ENCODE measurements at regions not wholly inside any gene's neighbourhood (a gene's known extent, or its start where the extent isn't known, plus 50 kb on each side); places are given as distances from the start of the nearest gene placed in this dataset.

GRCh38 chr6:6460416-6460815 lies 128.1 kb upstream of the LY86 start:
- ATAC-seq, result no peak
- no peaks in the 10 kb centered on the region for H3K9me3 Mint-ChIP-seq (ENCODE audit: insufficient read depth)
- H3K36me3 Mint-ChIP-seq (ENCODE audit: low read depth), result no peaks in the 10 kb centered on the region
- H3K4me1 Mint-ChIP-seq (ENCODE audit: low read depth), result no peaks in the 10 kb centered on the region
- H3K27me3 Mint-ChIP-seq (ENCODE audit: low read depth), result peaks cover 15% of the 10 kb centered on the region
- no peak overlapping the region for H3K4me3 Mint-ChIP-seq
- POLR2A ChIA-PET, result no interaction called here
- no peak for DNase-seq
- CTCF ChIA-PET, result no interaction called here
- no peak overlapping the region for H3K27ac Mint-ChIP-seq

DNA sequence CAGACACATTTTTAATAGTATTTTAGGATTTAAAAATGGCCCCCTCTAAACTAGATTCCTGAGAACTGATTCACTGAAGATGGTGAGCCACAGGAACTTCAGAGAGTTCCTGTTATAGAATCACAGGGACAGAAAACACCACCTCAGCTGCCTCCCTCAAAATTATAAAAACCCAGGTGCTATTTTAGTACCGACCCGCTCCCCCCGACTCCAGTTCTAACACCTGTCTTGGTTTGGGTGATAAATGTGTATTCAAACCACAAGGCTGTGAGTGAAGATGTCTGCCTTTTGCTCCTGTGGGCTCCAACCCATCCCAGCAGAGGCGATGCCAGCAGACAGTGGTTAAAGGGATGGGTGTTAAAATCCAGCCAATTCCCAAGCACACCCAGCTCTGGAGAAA lies 127.4 kb upstream of the LY86 start:
- ChIA-PET POLR2A (no interaction called here), CTCF (no interaction called here)
- DNase-seq, result no peak
- Mint-ChIP-seq H3K9me3 (ENCODE audit: insufficient read depth) (no peaks in the 10 kb centered on the region), H3K36me3 (ENCODE audit: low read depth) (no peaks in the 10 kb centered on the region), H3K27ac (no peak overlapping the region), H3K27me3 (ENCODE audit: low read depth) (peaks cover 14% of the 10 kb centered on the region), H3K4me3 (no peak overlapping the region), H3K4me1 (ENCODE audit: low read depth) (no peaks in the 10 kb centered on the region)
- no peak for ATAC-seq

DNA sequence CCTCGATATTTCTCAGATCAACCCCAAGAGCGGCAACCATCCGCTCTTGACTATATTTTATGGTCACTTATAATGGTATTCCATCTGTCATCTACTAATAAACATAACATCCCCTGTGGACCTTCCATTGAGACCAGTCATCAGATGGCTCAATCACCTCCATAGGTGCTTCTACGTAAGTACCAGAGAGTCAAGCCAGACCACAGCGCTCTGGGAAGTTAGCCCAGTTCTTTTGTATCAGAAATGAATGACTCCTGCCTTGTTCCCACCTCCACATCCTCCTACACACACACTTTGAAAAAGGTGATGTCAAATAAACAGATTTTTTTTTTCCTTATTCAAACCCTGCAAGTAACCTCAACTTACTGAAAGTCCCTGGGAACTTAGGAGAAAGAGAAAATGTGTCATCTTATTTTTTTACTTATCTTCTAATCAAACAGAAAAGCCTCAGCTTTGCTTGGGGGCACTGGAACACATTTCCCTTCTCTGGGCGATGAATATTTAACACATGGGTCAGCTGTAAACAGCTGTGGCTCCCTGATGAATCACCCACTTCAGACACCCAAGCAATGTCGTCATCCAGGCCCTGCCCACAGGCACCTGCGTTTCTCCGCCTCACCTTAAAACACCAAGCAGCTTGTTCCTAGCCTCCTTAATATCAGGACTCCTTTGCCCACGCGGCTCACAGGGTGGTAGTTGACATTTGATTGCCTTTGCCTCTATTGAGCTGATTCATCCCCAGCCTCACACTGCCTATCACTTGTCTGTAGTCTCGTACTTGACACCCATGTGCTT lies 121.4 kb upstream of the LY86 start:
- ChIA-PET POLR2A (no interaction called here), CTCF (no interaction called here)

GRCh38 chr6:6469074-6469473 lies 119.4 kb upstream of the LY86 start:
- ChIA-PET CTCF (no interaction called here), POLR2A (no interaction called here)
- Mint-ChIP-seq H3K4me3 (no peak overlapping the region), H3K4me1 (ENCODE audit: low read depth) (no peaks in the 10 kb centered on the region), H3K27me3 (ENCODE audit: low read depth) (peaks cover 2% of the 10 kb centered on the region), H3K27ac (no peak overlapping the region), H3K9me3 (ENCODE audit: insufficient read depth) (no peaks in the 10 kb centered on the region), H3K36me3 (ENCODE audit: low read depth) (no peaks in the 10 kb centered on the region)
- DNase-seq, result no peak
- no peak for ATAC-seq

More for the DNA sequence above, 121.4 kb upstream of the LY86 start:
- no peak overlapping the region for H3K27ac Mint-ChIP-seq
- no peak overlapping the region for H3K4me3 Mint-ChIP-seq
- no peaks in the 10 kb centered on the region for H3K4me1 Mint-ChIP-seq (ENCODE audit: low read depth)
- ATAC-seq, result no peak
- H3K27me3 Mint-ChIP-seq (ENCODE audit: low read depth), result peaks cover 5% of the 10 kb centered on the region
- H3K36me3 Mint-ChIP-seq (ENCODE audit: low read depth), result no peaks in the 10 kb centered on the region
- no peak for DNase-seq
- H3K9me3 Mint-ChIP-seq (ENCODE audit: insufficient read depth), result no peaks in the 10 kb centered on the region

DNA sequence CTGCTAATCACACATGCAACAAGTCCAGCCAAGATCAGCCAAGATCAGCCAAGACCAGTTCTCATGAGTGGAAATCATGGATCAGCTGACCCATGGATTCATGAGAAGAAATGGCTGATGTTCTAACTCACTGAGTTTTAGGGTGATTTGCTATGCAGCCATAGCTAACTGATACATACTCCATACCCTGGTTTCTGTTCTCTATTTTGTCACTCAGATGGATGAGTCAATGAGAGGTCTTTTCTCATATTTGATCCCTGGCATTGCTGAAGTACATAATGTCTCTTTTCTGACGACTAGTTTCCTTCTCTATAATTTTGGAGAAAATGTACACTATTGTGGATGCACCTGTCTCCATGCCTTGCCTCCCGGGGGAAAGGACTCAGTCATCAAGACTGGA lies 118.4 kb upstream of the LY86 start:
- ATAC-seq (no peak), DNase-seq (no peak)
- no peaks in the 10 kb centered on the region for H3K36me3 Mint-ChIP-seq (ENCODE audit: low read depth)
- no peaks in the 10 kb centered on the region for H3K9me3 Mint-ChIP-seq (ENCODE audit: insufficient read depth)
- no peaks in the 10 kb centered on the region for H3K27me3 Mint-ChIP-seq (ENCODE audit: low read depth)
- no peak overlapping the region for H3K4me3 Mint-ChIP-seq
- POLR2A ChIA-PET, result no interaction called here
- no peak overlapping the region for H3K27ac Mint-ChIP-seq
- CTCF ChIA-PET, result no interaction called here
- no peaks in the 10 kb centered on the region for H3K4me1 Mint-ChIP-seq (ENCODE audit: low read depth)

GRCh38 chr6:6471276-6471675 lies 117.2 kb upstream of the LY86 start:
- no peak overlapping the region for H3K4me3 Mint-ChIP-seq
- H3K9me3 Mint-ChIP-seq (ENCODE audit: insufficient read depth), result no peaks in the 10 kb centered on the region
- ATAC-seq (no peak), DNase-seq (no peak)
- H3K27me3 Mint-ChIP-seq (ENCODE audit: low read depth), result peaks cover 3% of the 10 kb centered on the region
- H3K27ac Mint-ChIP-seq, result no peak overlapping the region
- H3K36me3 Mint-ChIP-seq (ENCODE audit: low read depth), result no peaks in the 10 kb centered on the region
- H3K4me1 Mint-ChIP-seq (ENCODE audit: low read depth), result no peaks in the 10 kb centered on the region
- ChIA-PET CTCF (no interaction called here), POLR2A (no interaction called here)

- CTCF ChIA-PET, result no interaction called here
- DNase-seq, result no peak
- H3K36me3 Mint-ChIP-seq (ENCODE audit: low read depth), result no peaks in the 10 kb centered on the region
- no peak for ATAC-seq
- H3K4me3 Mint-ChIP-seq, result no peak overlapping the region
- no peak overlapping the region for H3K27ac Mint-ChIP-seq
- no peaks in the 10 kb centered on the region for H3K4me1 Mint-ChIP-seq (ENCODE audit: low read depth)
- H3K27me3 Mint-ChIP-seq (ENCODE audit: low read depth), result peaks cover 18% of the 10 kb centered on the region
- POLR2A ChIA-PET, result no interaction called here
- no peaks in the 10 kb centered on the region for H3K9me3 Mint-ChIP-seq (ENCODE audit: insufficient read depth)
Observed at GRCh38 chr6:6474170-6474920, 114.2 kb upstream of the LY86 start.

DNA sequence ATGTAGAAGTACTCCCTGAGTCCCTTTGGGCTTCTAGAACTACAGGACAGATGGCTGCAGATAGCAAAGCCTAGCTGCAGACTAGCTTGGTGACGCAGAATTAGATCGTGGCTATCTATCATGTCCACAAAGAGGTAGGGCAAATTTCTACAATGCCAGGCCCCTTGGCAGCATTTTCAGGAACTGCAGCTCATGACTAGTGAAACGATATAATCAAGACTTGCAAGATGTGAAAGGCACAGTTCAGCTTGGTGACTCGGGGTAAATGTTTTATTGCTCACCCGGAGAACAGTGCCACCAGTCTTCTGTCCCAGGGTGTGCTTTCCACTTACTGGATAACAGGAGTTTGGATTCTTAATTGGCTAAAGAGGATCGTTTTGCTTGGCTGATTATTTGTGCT lies 108.7 kb upstream of the LY86 start:
- Mint-ChIP-seq H3K4me3 (no peak overlapping the region), H3K4me1 (ENCODE audit: low read depth) (no peaks in the 10 kb centered on the region), H3K27me3 (ENCODE audit: low read depth) (peaks cover 38% of the 10 kb centered on the region), H3K36me3 (ENCODE audit: low read depth) (no peaks in the 10 kb centered on the region), H3K27ac (no peak overlapping the region), H3K9me3 (ENCODE audit: insufficient read depth) (no peaks in the 10 kb centered on the region)
- DNase-seq (no peak), ATAC-seq (no peak)
- POLR2A ChIA-PET, result no interaction called here
- CTCF ChIA-PET, result no interaction called here

GRCh38 chr6:6482256-6482655 lies 106.3 kb upstream of the LY86 start:
- H3K9me3 Mint-ChIP-seq (ENCODE audit: insufficient read depth), result no peaks in the 10 kb centered on the region
- no peaks in the 10 kb centered on the region for H3K4me1 Mint-ChIP-seq (ENCODE audit: low read depth)
- ChIA-PET POLR2A (no interaction called here), CTCF (no interaction called here)
- no peak overlapping the region for H3K4me3 Mint-ChIP-seq
- no peak overlapping the region for H3K27ac Mint-ChIP-seq
- no peaks in the 10 kb centered on the region for H3K36me3 Mint-ChIP-seq (ENCODE audit: low read depth)
- DNase-seq (no peak), ATAC-seq (no peak)
- peaks cover 42% of the 10 kb centered on the region for H3K27me3 Mint-ChIP-seq (ENCODE audit: low read depth)

- no peaks in the 10 kb centered on the region for H3K9me3 Mint-ChIP-seq (ENCODE audit: insufficient read depth)
- H3K36me3 Mint-ChIP-seq (ENCODE audit: low read depth), result no peaks in the 10 kb centered on the region
- no peak overlapping the region for H3K4me3 Mint-ChIP-seq
- H3K27me3 Mint-ChIP-seq (ENCODE audit: low read depth), result peaks cover 39% of the 10 kb centered on the region
- no peak overlapping the region for H3K27ac Mint-ChIP-seq
- no peak for DNase-seq
- H3K4me1 Mint-ChIP-seq (ENCODE audit: low read depth), result no peaks in the 10 kb centered on the region
- CTCF ChIA-PET, result no interaction called here
- no peak for ATAC-seq
- POLR2A ChIA-PET, result no interaction called here
Observed at GRCh38 chr6:6483168-6483567, 105.4 kb upstream of the LY86 start.

GRCh38 chr6:6483733-6484132 lies 104.8 kb upstream of the LY86 start:
- POLR2A ChIA-PET, result no interaction called here
- CTCF ChIA-PET, result no interaction called here

DNA sequence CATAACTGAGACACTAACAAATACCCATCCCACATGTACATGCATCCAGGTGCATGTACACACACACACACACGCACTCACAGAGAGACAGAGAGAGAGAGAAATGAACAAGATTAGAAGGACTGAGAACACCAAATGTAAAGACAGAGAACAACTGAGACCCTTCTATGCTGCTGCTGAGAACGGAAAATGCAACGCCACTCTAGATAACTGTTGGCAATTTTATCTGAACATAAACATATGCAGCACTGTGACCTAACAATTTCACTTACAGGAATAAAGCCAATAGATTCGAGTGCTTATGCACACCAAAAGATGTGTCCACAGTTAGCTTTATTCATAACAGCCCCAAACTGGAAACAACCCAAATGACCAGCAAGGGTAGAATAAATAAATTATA lies 103.8 kb upstream of the LY86 start:
- POLR2A ChIA-PET, result no interaction called here

More at GRCh38 chr6:6483733-6484132, 104.8 kb upstream of the LY86 start:
- DNase-seq (no peak), ATAC-seq (no peak)
- peaks cover 36% of the 10 kb centered on the region for H3K27me3 Mint-ChIP-seq (ENCODE audit: low read depth)
- H3K27ac Mint-ChIP-seq, result no peak overlapping the region
- H3K4me3 Mint-ChIP-seq, result no peak overlapping the region
- no peaks in the 10 kb centered on the region for H3K9me3 Mint-ChIP-seq (ENCODE audit: insufficient read depth)
- H3K4me1 Mint-ChIP-seq (ENCODE audit: low read depth), result no peaks in the 10 kb centered on the region
- no peaks in the 10 kb centered on the region for H3K36me3 Mint-ChIP-seq (ENCODE audit: low read depth)

DNA sequence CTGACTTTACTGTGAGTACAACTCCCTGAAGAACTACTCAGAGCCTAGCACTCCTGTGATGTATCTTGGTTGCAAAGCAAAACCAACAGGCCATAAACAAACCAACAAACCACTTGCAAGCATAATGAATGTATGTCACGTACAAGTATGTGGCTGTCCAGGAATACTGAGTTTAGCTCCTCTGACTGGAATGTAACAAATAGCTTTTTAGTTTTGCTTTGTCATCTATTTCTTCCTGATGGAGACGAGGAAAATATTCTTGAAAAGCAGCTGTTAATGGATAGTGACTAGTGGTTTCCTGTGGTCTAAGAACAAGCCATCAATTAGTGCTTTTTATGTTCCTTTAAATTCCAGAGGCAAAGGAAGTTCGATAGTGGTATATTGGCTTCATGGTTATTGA lies 101.9 kb upstream of the LY86 start:
- H3K36me3 Mint-ChIP-seq (ENCODE audit: low read depth), result no peaks in the 10 kb centered on the region
- no peak overlapping the region for H3K27ac Mint-ChIP-seq
- H3K4me3 Mint-ChIP-seq, result no peak overlapping the region
- H3K4me1 Mint-ChIP-seq (ENCODE audit: low read depth), result peaks cover 5% of the 10 kb centered on the region
- no peak for ATAC-seq
- ChIA-PET POLR2A (no interaction called here), CTCF (no interaction called here)
- DNase-seq, result no peak
- H3K27me3 Mint-ChIP-seq (ENCODE audit: low read depth), result peaks cover 33% of the 10 kb centered on the region
- no peaks in the 10 kb centered on the region for H3K9me3 Mint-ChIP-seq (ENCODE audit: insufficient read depth)

More for the DNA sequence above, 103.8 kb upstream of the LY86 start:
- DNase-seq, result no peak
- H3K4me3 Mint-ChIP-seq, result no peak overlapping the region
- no peaks in the 10 kb centered on the region for H3K9me3 Mint-ChIP-seq (ENCODE audit: insufficient read depth)
- no peaks in the 10 kb centered on the region for H3K4me1 Mint-ChIP-seq (ENCODE audit: low read depth)
- H3K36me3 Mint-ChIP-seq (ENCODE audit: low read depth), result no peaks in the 10 kb centered on the region
- CTCF ChIA-PET, result no interaction called here
- H3K27me3 Mint-ChIP-seq (ENCODE audit: low read depth), result peaks cover 34% of the 10 kb centered on the region
- H3K27ac Mint-ChIP-seq, result no peak overlapping the region
- no peak for ATAC-seq
